ENCODE measurements at regions not wholly inside any gene's neighbourhood (a gene's known extent, or its start where the extent isn't known, plus 50 kb on each side); places are given as distances from the start of the nearest gene placed in this dataset.
"Not testable (repeated sequence)": the region's sequence is repeated elsewhere in the genome, so short reads cannot be mapped to it uniquely, and the experiment has no call there.

DNA sequence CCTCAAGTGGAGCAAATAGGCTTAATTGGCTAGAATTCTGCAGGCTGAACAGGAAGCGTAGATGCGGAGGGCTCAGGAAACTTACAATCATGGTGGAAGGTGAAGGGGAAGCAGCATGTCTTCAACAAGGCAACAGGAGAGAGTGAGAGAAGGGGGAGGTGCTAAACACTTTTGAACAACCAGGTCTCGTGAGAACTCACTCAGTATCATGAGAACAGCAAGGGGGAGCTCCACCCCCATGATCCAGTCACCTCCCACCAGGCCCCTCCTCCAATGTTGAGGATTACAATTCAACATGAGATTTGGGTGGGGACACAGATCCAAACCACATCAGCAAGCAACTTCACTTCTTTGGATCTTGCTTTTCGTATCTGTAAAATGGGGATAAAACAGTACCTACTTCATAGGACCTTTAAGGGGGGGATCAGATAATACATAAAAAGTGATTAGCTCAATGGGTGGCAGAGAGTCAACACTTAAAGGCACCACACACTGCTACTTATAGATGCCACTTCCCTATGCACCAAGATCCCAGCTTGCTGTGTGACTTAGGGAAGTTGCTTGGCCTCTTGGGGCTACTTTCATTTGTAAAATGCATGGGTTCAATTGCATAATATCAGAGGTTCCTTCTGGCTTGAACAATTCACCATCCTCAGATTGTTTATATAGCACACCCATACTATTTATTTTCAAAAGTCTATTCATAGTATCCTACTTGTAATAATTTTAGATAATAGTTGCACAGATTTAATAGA, 184.8 kb upstream of the RPH3A start:
- in situ Hi-C loops (cut with HindIII; ENCODE audit: low pct_ligation_motif_present, low pct_unique_long_range_greater_than_20kb, low sequenced_read_pairs): no loop called here
- DNase-seq: no peak

DNA sequence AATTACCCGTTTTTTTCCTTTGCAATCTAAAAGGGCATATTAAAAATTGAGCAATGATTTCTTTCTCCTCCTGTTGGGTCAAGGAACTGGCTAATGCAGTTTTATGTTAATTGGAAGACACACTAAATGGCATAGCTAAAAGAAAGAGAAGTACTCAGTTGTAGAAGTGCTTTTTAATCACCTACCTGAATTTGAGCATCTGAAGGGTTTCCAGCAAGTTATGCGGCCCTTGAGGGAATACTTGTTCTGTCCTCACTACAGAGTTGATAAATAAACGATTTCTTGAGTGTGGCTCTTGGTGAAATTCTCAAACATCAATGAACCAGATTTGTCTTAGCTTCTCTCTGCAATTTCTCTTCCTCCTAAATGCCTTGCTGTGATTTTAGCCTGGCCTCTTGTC, 184.1 kb upstream of the RPH3A start:
- no peak for DNase-seq
- in situ Hi-C loops (cut with HindIII; ENCODE audit: low pct_ligation_motif_present, low pct_unique_long_range_greater_than_20kb, low sequenced_read_pairs): no loop called here

DNA sequence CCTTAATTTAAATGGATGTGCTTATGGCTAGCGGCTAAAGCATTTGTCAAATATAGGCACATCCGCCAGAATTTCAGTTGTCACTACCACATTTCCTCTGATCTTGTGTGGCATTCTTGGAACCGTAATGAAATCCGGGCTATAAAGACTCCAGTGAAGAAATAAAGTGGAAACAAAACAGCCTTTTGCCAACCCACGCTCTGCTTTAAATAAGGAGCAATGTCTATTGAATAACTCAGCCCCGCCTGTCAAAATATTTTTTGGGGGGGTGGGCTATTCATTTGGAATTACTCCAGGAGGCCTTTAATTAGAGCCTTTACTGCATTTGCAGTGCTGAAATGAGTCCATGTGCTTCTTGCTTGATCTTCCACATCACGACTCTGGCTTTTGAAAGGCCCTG, 179.6 kb upstream of the RPH3A start:
- in situ Hi-C loops (cut with HindIII; ENCODE audit: low pct_ligation_motif_present, low pct_unique_long_range_greater_than_20kb, low sequenced_read_pairs): no loop called here
- no peak for DNase-seq

DNA sequence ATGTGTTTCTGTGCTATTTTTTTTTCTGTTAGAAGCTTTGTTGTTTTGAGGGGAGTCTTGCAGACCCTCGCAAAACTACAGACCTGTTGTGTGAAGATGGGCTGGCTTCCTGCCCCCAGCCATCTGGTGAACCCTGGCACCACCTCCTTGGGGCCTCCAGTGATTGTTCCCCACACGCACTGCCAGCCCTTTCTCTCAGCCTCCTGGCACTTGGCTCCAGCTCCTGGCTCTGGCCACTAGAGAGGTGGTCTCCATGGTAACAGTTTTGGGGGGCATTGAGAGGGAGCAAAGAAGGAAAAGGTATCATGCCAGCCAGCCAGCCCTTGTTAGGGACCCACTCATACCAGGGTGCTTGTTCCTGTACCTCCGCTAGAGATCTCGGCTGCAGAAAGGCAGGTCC, 176.4 kb upstream of the RPH3A start:
- in situ Hi-C loops (cut with HindIII; ENCODE audit: low pct_ligation_motif_present, low pct_unique_long_range_greater_than_20kb, low sequenced_read_pairs): no loop called here
- DNase-seq: no peak

- in situ Hi-C loops (cut with HindIII; ENCODE audit: low pct_ligation_motif_present, low pct_unique_long_range_greater_than_20kb, low sequenced_read_pairs): no loop called here
- DNase-seq: no peak
Observed at GRCh38 chr12:112616469-112617152, 174.9 kb upstream of the RPH3A start.

- DNase-seq: no peak
- in situ Hi-C loops (cut with HindIII; ENCODE audit: low pct_ligation_motif_present, low pct_unique_long_range_greater_than_20kb, low sequenced_read_pairs): no loop called here
Observed at GRCh38 chr12:112617153-112617505, 174.4 kb upstream of the RPH3A start.

DNA sequence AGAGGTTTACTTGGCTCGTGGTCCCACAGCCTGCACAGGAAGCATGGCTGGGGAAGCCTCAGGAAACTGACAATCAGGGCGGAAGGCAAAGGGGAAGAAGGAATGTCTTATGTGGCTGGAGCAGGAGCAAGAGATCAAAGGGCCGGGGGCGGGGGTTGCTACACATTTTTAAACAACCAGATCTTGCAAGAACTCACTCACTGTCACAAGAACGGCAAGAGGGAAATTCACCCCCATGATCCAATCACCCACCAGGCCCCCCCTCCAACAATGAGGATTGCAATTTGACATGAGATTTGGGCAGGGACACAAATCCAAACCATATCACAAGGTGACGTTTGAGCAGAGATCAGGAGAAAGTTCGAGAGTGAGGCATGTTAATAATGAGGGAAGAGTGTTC, 163.7 kb upstream of the RPH3A start:
- DNase-seq: no peak
- in situ Hi-C loops (cut with HindIII; ENCODE audit: low pct_ligation_motif_present, low pct_unique_long_range_greater_than_20kb, low sequenced_read_pairs): no loop called here

- DNase-seq; in situ Hi-C loops (cut with HindIII; ENCODE audit: low pct_ligation_motif_present, low pct_unique_long_range_greater_than_20kb, low sequenced_read_pairs): not testable (repeated sequence)
Observed at GRCh38 chr12:112631974-112632373, 159.6 kb upstream of the RPH3A start.

GRCh38 chr12:112635036-112635435, 156.5 kb upstream of the RPH3A start:
- no peak for DNase-seq
- in situ Hi-C loops (cut with HindIII; ENCODE audit: low pct_ligation_motif_present, low pct_unique_long_range_greater_than_20kb, low sequenced_read_pairs): no loop called here

GRCh38 chr12:112638420-112638819, 153.1 kb upstream of the RPH3A start:
- in situ Hi-C loops (cut with HindIII; ENCODE audit: low pct_ligation_motif_present, low pct_unique_long_range_greater_than_20kb, low sequenced_read_pairs): no loop called here

GRCh38 chr12:112645586-112645985, 146.0 kb upstream of the RPH3A start:
- in situ Hi-C loops (cut with HindIII; ENCODE audit: low pct_ligation_motif_present, low pct_unique_long_range_greater_than_20kb, low sequenced_read_pairs): no loop called here
- DNase-seq: no peak

More at GRCh38 chr12:112638420-112638819, 153.1 kb upstream of the RPH3A start:
- no peak for DNase-seq

GRCh38 chr12:112656141-112656540, 135.4 kb upstream of the RPH3A start:
- DNase-seq: no peak
- in situ Hi-C loops (cut with HindIII; ENCODE audit: low pct_ligation_motif_present, low pct_unique_long_range_greater_than_20kb, low sequenced_read_pairs): no loop called here

DNA sequence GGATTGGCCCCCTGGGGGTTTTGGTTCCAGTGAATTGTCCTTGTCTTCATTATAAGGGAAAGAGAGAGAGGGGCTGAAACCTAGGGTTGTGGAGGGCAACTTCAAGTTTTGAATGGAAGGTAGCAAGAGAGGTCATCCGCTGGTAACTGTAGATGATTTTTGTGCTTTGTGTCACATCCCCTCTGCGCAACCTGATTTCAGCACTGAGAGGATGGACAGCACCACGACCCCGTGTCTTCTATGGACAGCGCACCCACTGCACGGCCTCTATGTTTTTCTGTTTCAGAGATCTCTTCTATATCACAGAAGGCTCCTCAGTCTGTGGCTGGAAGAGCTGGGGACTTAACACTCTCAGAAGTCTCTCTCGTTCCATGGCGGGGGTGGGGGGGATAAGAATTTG, 127.0 kb upstream of the RPH3A start:
- DNase-seq: peak; percentile 47
- in situ Hi-C loops (cut with HindIII; ENCODE audit: low pct_ligation_motif_present, low pct_unique_long_range_greater_than_20kb, low sequenced_read_pairs): no loop called here

DNA sequence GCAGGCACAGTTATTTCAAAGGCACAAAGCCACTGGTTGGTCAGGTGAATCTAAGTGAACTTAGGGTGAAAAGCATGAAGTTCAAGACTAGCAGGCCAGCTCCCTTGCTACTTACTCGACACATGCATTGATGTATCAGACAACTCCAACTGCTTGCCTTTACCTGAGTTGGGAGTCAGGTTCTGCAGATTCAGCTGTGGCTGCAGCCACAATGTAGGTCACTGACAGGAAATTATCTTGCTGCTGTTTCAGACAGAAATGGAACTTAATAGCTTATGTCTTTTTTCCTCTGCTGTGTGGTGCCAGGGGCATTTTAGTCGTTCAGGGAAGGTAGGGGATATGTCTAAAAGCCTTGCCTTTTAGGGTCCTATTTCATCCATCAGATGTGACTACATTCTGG, 125.6 kb upstream of the RPH3A start:
- in situ Hi-C loops (cut with HindIII; ENCODE audit: low pct_ligation_motif_present, low pct_unique_long_range_greater_than_20kb, low sequenced_read_pairs): no loop called here

DNA sequence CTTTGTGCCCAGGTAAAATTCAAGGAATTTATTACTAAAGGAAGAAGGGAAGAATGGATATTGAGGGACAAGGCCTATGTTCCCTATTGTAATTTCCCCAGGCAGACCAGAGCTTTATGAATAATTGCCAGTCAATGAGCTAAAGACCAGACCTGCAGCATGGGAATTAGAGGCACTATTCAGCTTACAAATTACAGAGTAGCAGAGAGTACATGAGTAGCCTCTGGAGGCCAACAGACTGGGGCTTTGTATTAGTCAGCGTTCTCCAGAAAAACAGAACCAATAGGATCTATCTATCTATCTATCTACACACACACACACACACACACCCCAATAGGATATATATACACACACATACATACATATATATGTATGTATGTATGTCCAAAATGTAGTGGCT, 120.0 kb upstream of the RPH3A start:
- no peak for DNase-seq
- in situ Hi-C loops (cut with HindIII; ENCODE audit: low pct_ligation_motif_present, low pct_unique_long_range_greater_than_20kb, low sequenced_read_pairs): no loop called here

More for the DNA sequence above, 125.6 kb upstream of the RPH3A start:
- no peak for DNase-seq

DNA sequence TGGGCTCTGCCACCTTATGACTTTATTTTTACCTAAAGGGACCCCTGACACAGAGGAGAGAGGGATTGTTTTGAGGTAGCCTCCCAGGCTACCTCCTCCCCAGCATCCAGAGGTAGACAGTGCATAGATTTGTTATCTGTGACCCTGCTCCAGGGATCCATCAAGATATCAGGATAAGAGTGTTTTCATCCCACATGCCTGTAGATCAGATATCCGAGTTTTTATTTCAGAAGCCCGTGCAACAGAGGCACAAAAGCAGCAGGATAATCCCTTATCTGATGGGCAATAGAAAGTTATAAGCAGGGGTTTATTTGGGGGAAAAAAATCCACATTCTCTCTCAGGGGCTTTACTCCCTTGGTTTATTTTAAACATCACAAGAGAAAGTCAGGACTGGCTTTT, 117.0 kb upstream of the RPH3A start:
- in situ Hi-C loops (cut with HindIII; ENCODE audit: low pct_ligation_motif_present, low pct_unique_long_range_greater_than_20kb, low sequenced_read_pairs): no loop called here

DNA sequence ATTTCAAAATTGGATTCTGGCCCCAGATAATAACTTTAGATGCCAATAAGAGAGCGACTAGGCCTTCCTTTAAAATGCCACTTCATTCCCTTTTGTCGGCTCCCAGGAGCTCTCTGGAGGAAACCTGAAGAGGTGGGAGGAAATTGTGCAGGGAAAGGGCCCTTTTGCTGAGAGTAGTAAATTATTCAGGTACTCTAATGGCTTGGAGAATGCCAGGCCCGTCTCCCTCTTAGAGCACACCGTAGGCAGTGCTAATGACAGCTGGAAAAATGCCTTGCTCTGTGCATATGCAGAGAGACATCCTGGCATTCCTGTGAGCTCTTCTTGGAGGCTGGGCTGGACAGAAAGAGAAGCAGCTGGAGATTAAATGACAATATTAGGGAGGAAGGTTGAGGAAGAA, 115.0 kb upstream of the RPH3A start:
- DNase-seq: no peak
- in situ Hi-C loops (cut with HindIII; ENCODE audit: low pct_ligation_motif_present, low pct_unique_long_range_greater_than_20kb, low sequenced_read_pairs): no loop called here

More for the DNA sequence above, 117.0 kb upstream of the RPH3A start:
- no peak for DNase-seq

GRCh38 chr12:112677050-112677765, 114.3 kb upstream of the RPH3A start:
- in situ Hi-C loops (cut with HindIII; ENCODE audit: low pct_ligation_motif_present, low pct_unique_long_range_greater_than_20kb, low sequenced_read_pairs): no loop called here
- no peak for DNase-seq

DNA sequence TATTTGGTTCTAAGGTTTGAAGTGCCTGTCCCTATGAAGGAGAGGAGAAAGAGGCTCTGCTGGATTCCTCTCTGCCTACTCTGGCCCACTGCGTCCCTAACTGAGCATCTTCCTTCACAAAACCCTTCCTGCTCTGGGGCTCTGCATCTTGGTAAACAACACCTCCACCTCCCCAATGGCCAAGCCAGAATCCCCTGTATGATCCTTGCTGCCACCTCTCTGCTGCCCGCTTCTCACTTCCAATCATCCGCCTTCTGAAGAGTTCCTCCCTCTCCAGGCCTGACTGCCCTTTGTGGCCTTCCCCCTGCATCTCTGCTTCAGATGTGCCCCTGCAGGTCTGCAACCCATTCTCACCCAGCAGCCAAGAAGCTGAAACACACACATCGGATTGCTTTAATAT, 110.6 kb upstream of the RPH3A start:
- DNase-seq: no peak
- in situ Hi-C loops (cut with HindIII; ENCODE audit: low pct_ligation_motif_present, low pct_unique_long_range_greater_than_20kb, low sequenced_read_pairs): no loop called here

- DNase-seq: no peak
- in situ Hi-C loops (cut with HindIII; ENCODE audit: low pct_ligation_motif_present, low pct_unique_long_range_greater_than_20kb, low sequenced_read_pairs): no loop called here
Observed at GRCh38 chr12:112682586-112682985, 109.0 kb upstream of the RPH3A start.

All from ACHN (cell line).